HepG2 (cell line): ENCODE measurements at regions not wholly inside any gene's neighbourhood (a gene's known extent, or its start where the extent isn't known, plus 50 kb on each side); places are given as distances from the start of the nearest gene placed in this dataset.

Experiments
- ATAC-seq: fragments of 200-7000 bp; cut with Tn5 transposase; 3 replicates; pipeline ENCODE4 v1.9.1; 2020; ENCODE audit warnings: mild to moderate bottlenecking, moderate library complexity
- BruUV-seq: library from RNA; stranded (reverse); fragments of 400-500 nt; replicated peaks from 2 replicates; lab custom pipeline; 2021; lab: Mats Ljungman, UMichigan
- CTCF ChIA-PET: fragments of 300-600 bp; formaldehyde crosslinking; extraction: SDS; loops from one replicate; lab custom pipeline; 2021; ENCODE audit warnings: low total read pairs, inconsistent platforms, low intra/inter-chr PET ratio; lab: Yijun Ruan, JAX
- POLR2A ChIA-PET: fragments of 350-600 bp; sonication (Branson Sonifier 250); formaldehyde crosslinking; loops from one replicate; lab custom pipeline; 2020; ENCODE audit warnings: antibody characterized with exemption, inconsistent platforms; lab: Yijun Ruan, JAX
- DNase-seq: peaks from one replicate; pipeline ENCODE4 v3.0.0-alpha.2; 2015; ENCODE audit warnings: low spot score
- FAIRE-seq: peaks from 3 replicates; lab custom pipeline; 2011; peaks lifted over from hg19 to GRCh38; lab: Jason Lieb, UNC
- H2AFZ ChIP-seq: one replicate; pipeline ENCODE4 v1.6.1; 2011; ENCODE audit warnings: low read length, inconsistent platforms
- H3K27ac ChIP-seq: fragments of 300-600 bp; 3 replicates; pipeline ENCODE4 v1.8.0; 2011; ENCODE audit warnings: mixed run types, mild to moderate bottlenecking, mixed read lengths, low read length, inconsistent platforms; ENCODE audit not compliant: insufficient read depth; ENCODE audit errors: extremely low read length
- H3K27me3 ChIP-seq, 2 experiments: fragments of 200-600 bp in 1 of 2; 2 replicates in 1 of 2; 3 replicates in 1 of 2; pipeline versions ENCODE4 v1.6.0 to v1.8.0; 2011; ENCODE audit warnings: low read length in 2 of 2, mild to moderate bottlenecking in 2 of 2, moderate library complexity in 2 of 2, inconsistent platforms in 1 of 2; ENCODE audit not compliant: insufficient read depth in 2 of 2, control insufficient read depth in 1 of 2
- H3K36me3 ChIP-seq, 2 experiments: fragments of 200-600 bp in 1 of 2; replicated peaks in 1 of 2; 2 replicates in 1 of 2; 3 replicates in 1 of 2; pipeline versions ENCODE4 v1.5.1 to v1.8.0; 2011; ENCODE audit warnings: low read length in 2 of 2, inconsistent platforms in 1 of 2; ENCODE audit not compliant: insufficient read depth in 2 of 2, control insufficient read depth in 1 of 2
- H3K4me1 ChIP-seq: 2 replicates; pipeline ENCODE4 v1.5.1; 2012; ENCODE audit warnings: low read length, inconsistent platforms; ENCODE audit not compliant: insufficient read depth
- H3K4me2 ChIP-seq: 2 replicates; pipeline ENCODE4 v1.6.0; 2011; ENCODE audit warnings: low read depth, low read length, inconsistent platforms
- H3K4me3 ChIP-seq, 3 experiments: fragments of 200-600 bp in 1 of 3; sonication (generic), shearing (Covaris generic) in 1 of 3; replicated peaks in 1 of 3; 2 replicates each; pipeline ENCODE4 v1.5.1; 2011 to 2016; ENCODE audit warnings: low read length in 3 of 3, inconsistent platforms in 2 of 3, low read depth in 2 of 3, mild to moderate bottlenecking in 2 of 3, control low read depth in 1 of 3, mixed read lengths in 1 of 3; ENCODE audit not compliant: insufficient read depth in 1 of 3
- H3K79me2 ChIP-seq: one replicate; pipeline ENCODE4 v1.6.1; 2011; ENCODE audit warnings: low read length, inconsistent platforms; ENCODE audit not compliant: insufficient read depth
- H3K9ac ChIP-seq: 2 replicates; pipeline ENCODE4 v1.6.0; 2011; ENCODE audit warnings: mild to moderate bottlenecking, low read depth, low read length, inconsistent platforms; ENCODE audit not compliant: insufficient read depth
- H3K9me3 ChIP-seq: 2 replicates; pipeline ENCODE4 v1.5.1; 2012; ENCODE audit warnings: mild to moderate bottlenecking, low read length
- H4K20me1 ChIP-seq: 2 replicates; pipeline ENCODE4 v1.6.0; 2011; ENCODE audit warnings: inconsistent platforms, mild to moderate bottlenecking, low read length, moderate library complexity; ENCODE audit not compliant: insufficient read depth
- DPF2 ChIP-seq: sonication (generic); formaldehyde crosslinking; IDR thresholded peaks from 2 replicates; pipeline ENCODE4 v1.4.0; 2020; ENCODE audit warnings: mild to moderate bottlenecking, low read depth, missing genetic modification reagents, borderline replicate concordance
- HCFC1 ChIP-seq: fragments of 150-350 bp; IDR thresholded peaks from 2 replicates; pipeline ENCODE4 v1.6.1; 2014; ENCODE audit warnings: low read depth, low read length
- IKZF4 ChIP-seq: sonication (generic); formaldehyde crosslinking; IDR thresholded peaks from 2 replicates; pipeline ENCODE4 v1.5.1; 2020; ENCODE audit warnings: borderline replicate concordance, mild to moderate bottlenecking, low read depth, missing genetic modification reagents; ENCODE audit errors: not compliant biosample characterization
- MTA3 ChIP-seq: sonication (generic); formaldehyde crosslinking; IDR thresholded peaks from 2 replicates; pipeline ENCODE4 v1.4.0; 2020; ENCODE audit warnings: missing genetic modification reagents
- RARA ChIP-seq: IDR thresholded peaks from 2 replicates; pipeline ENCODE4 v1.6.1; 2016; ENCODE audit warnings: missing genetic modification reagents, missing compliant biosample characterization
- SATB2 ChIP-seq: sonication (generic); formaldehyde crosslinking; IDR thresholded peaks from 2 replicates; pipeline ENCODE4 v1.5.0; 2020; ENCODE audit warnings: missing genetic modification reagents
- XBP1 ChIP-seq: sonication (generic); formaldehyde crosslinking; IDR thresholded peaks from 2 replicates; pipeline ENCODE4 v1.5.0; 2020; ENCODE audit warnings: missing genetic modification reagents
- ZNF567 ChIP-seq: sonication (generic); formaldehyde crosslinking; IDR thresholded peaks from 2 replicates; pipeline ENCODE4 v1.8.1; 2023; ENCODE audit warnings: mild to moderate bottlenecking, missing genetic modification reagents, borderline replicate concordance
- ZNF772 ChIP-seq: sonication (generic); formaldehyde crosslinking; IDR thresholded peaks from 2 replicates; pipeline ENCODE4 v1.5.0; 2020; ENCODE audit warnings: mild to moderate bottlenecking, missing genetic modification reagents
- ZNF792 ChIP-seq: IDR thresholded peaks from 2 replicates; pipeline ENCODE4 v1.6.1; 2016
- ZZZ3 ChIP-seq: sonication (generic); formaldehyde crosslinking; IDR thresholded peaks from 2 replicates; pipeline ENCODE4 v1.4.0; 2020; ENCODE audit warnings: missing genetic modification reagents, mild to moderate bottlenecking, borderline replicate concordance
- WGBS: methylation state at CpG from one replicate; pipeline ENCODE4 v1.1.6; 2017; ENCODE audit warnings: low lambda C conversion rate; 5-methylcytosine and 5-hydroxymethylcytosine counted together
- in situ Hi-C: cut with HindIII; loops from 2 replicates; pipeline ENCODE4 v1.10.0; 2017; ENCODE audit warnings: low pct_unique_long_range_greater_than_20kb; ENCODE audit not compliant: extremely low pct_ligation_motif_present
- intact Hi-C: fragments of 100-400 bp; cut with micrococcal nuclease; formaldehyde crosslinking; loops from one replicate; pipeline ENCODE4 v1.10.0; 2022; ENCODE audit not compliant: unreplicated experiment
- TF ChIP-seq, protein P1 (sequence below): IDR thresholded peaks from 2 replicates; pipeline ENCODE4 v1.6.1; 2016; ENCODE audit warnings: low read depth, missing genetic modification reagents, missing compliant biosample characterization

GRCh38 chr12:65725376-65725775, 98.9 kb upstream of the HMGA2 start:
- in situ Hi-C loops (no loop called here), intact Hi-C loops (no loop called here)
- no peak for DNase-seq
- 36% methylated on average over 2 of the region's 2 CpGs for WGBS
- no peak for ATAC-seq
- TF ChIP-seq HCFC1 (no peak), MTA3 (CRISPR knock-in tag) (no peak), ZNF567 (CRISPR knock-in tag) (no peak), ZNF772 (CRISPR knock-in tag) (no peak), RARA (no peak), DPF2 (no peak), XBP1 (CRISPR knock-in tag) (no peak), ZZZ3 (CRISPR knock-in tag) (no peak), SATB2 (CRISPR knock-in tag) (no peak), ZNF792 (no peak), IKZF4 (no peak)
- TF ChIP-seq, protein P1, sequence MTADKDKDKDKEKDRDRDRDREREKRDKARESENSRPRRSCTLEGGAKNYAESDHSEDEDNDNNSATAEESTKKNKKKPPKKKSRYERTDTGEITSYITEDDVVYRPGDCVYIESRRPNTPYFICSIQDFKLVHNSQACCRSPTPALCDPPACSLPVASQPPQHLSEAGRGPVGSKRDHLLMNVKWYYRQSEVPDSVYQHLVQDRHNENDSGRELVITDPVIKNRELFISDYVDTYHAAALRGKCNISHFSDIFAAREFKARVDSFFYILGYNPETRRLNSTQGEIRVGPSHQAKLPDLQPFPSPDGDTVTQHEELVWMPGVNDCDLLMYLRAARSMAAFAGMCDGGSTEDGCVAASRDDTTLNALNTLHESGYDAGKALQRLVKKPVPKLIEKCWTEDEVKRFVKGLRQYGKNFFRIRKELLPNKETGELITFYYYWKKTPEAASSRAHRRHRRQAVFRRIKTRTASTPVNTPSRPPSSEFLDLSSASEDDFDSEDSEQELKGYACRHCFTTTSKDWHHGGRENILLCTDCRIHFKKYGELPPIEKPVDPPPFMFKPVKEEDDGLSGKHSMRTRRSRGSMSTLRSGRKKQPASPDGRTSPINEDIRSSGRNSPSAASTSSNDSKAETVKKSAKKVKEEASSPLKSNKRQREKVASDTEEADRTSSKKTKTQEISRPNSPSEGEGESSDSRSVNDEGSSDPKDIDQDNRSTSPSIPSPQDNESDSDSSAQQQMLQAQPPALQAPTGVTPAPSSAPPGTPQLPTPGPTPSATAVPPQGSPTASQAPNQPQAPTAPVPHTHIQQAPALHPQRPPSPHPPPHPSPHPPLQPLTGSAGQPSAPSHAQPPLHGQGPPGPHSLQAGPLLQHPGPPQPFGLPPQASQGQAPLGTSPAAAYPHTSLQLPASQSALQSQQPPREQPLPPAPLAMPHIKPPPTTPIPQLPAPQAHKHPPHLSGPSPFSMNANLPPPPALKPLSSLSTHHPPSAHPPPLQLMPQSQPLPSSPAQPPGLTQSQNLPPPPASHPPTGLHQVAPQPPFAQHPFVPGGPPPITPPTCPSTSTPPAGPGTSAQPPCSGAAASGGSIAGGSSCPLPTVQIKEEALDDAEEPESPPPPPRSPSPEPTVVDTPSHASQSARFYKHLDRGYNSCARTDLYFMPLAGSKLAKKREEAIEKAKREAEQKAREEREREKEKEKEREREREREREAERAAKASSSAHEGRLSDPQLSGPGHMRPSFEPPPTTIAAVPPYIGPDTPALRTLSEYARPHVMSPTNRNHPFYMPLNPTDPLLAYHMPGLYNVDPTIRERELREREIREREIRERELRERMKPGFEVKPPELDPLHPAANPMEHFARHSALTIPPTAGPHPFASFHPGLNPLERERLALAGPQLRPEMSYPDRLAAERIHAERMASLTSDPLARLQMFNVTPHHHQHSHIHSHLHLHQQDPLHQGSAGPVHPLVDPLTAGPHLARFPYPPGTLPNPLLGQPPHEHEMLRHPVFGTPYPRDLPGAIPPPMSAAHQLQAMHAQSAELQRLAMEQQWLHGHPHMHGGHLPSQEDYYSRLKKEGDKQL (CRISPR knock-in tag): no peak
- peaks cover 13% of the 10 kb centered on the region for H3K4me1 ChIP-seq
- H3K27me3 ChIP-seq: peaks cover 3 to 38% of the 10 kb centered on the region in 2 experiments; a peak in 3 of 5 replicates
- no peak for FAIRE-seq
- no peaks in the 10 kb centered on the region for H3K9me3 ChIP-seq
- H3K36me3 ChIP-seq: no peaks in the 10 kb centered on the region
- H3K9ac ChIP-seq: no peak overlapping the region
- no peak overlapping the region for H3K27ac ChIP-seq
- H2AFZ ChIP-seq: no peak overlapping the region
- no TSS peak for BruUV-seq
- CTCF ChIA-PET: no interaction called here
- POLR2A ChIA-PET: no interaction called here
- H3K4me2 ChIP-seq: no peak overlapping the region
- H3K4me3 ChIP-seq: no peak overlapping the region
- no peaks in the 10 kb centered on the region for H4K20me1 ChIP-seq
- H3K79me2 ChIP-seq: no peaks in the 10 kb centered on the region
